ENCODE measurements at regions not wholly inside any gene's neighbourhood (a gene's known extent, or its start where the extent isn't known, plus 50 kb on each side); places are given as distances from the start of the nearest gene placed in this dataset.

- TF ChIP-seq POLR2AphosphoS5 (IDR thresholded peaks at IDR 0.05; ENCODE audit: low read depth, low read length) (no peak), CTCF (IDR thresholded peaks at IDR 0.05) (no peak), SIN3A (IDR thresholded peaks at IDR 0.05; ENCODE audit: borderline replicate concordance, insufficient read depth, low read depth, low read length) (no peak), TCF7L2 (IDR thresholded peaks at IDR 0.05; ENCODE audit: low read depth, low read length) (no peak), REST (IDR thresholded peaks at IDR 0.05; ENCODE audit: insufficient read depth in 1 of 2, low read depth in 2 of 2, low read length in 1 of 2) (no peak)
Measured at GRCh38 chr3:80769683-80770082, 991.8 kb downstream of the GBE1 start.

Measured in Panc1 (cell line).